Endodermal cell (in vitro differentiated cells): ENCODE measurements at regions not wholly inside any gene's neighbourhood (a gene's known extent, or its start where the extent isn't known, plus 50 kb on each side); places are given as distances from the start of the nearest gene placed in this dataset.

Source experiments
- DNase-seq: peaks from one replicate; pipeline ENCODE4 v3.0.0-alpha.2; 2017
- H3K27ac ChIP-seq: 2 replicates; pipeline ENCODE4 v1.5.1; 2013; ENCODE audit warnings: mild to moderate bottlenecking, low read depth, low read length, moderate library complexity
- H3K27me3 ChIP-seq: 2 replicates; pipeline ENCODE4 v1.6.1; 2013; ENCODE audit warnings: mild to moderate bottlenecking, low read length, moderate library complexity; ENCODE audit not compliant: insufficient read depth, control insufficient read depth, poor library complexity, severe bottlenecking
- H3K36me3 ChIP-seq: 2 replicates; pipeline ENCODE4 v1.7.0; 2013; ENCODE audit warnings: mild to moderate bottlenecking, low read length, moderate library complexity; ENCODE audit not compliant: control insufficient read depth, insufficient read depth
- H3K4me1 ChIP-seq: one replicate; pipeline ENCODE4 v1.7.0; 2013; ENCODE audit warnings: low read length; ENCODE audit not compliant: control insufficient read depth, insufficient read depth
- H3K4me3 ChIP-seq: 2 replicates; pipeline ENCODE4 v1.5.1; 2013; ENCODE audit warnings: mild to moderate bottlenecking, low read length, moderate library complexity
- H3K9ac ChIP-seq: 2 replicates; pipeline ENCODE4 v1.6.1; 2013; ENCODE audit warnings: mild to moderate bottlenecking, low read length, moderate library complexity; ENCODE audit not compliant: poor library complexity, severe bottlenecking; ENCODE audit errors: extremely low read depth
- H3K9me3 ChIP-seq: 2 replicates; pipeline ENCODE4 v1.6.1; 2013; ENCODE audit warnings: mild to moderate bottlenecking, low read length, moderate library complexity; ENCODE audit not compliant: control insufficient read depth
- H3K27ac Mint-ChIP-seq: 2 replicates; pipeline ENCODE4 v1.8.0; 2020; ENCODE audit warnings: mixed read lengths
- H3K27me3 Mint-ChIP-seq: 2 replicates; pipeline ENCODE4 v1.8.0; 2021; ENCODE audit warnings: mild to moderate bottlenecking, mixed read lengths; ENCODE audit not compliant: insufficient read depth
- H3K36me3 Mint-ChIP-seq: 2 replicates; pipeline ENCODE4 v1.8.0; 2020; ENCODE audit warnings: low read depth, mixed read lengths
- H3K4me1 Mint-ChIP-seq: 2 replicates; pipeline ENCODE4 v1.8.0; 2020; ENCODE audit warnings: mixed read lengths
- H3K4me3 Mint-ChIP-seq: 2 replicates; pipeline ENCODE4 v1.8.0; 2020; ENCODE audit warnings: mild to moderate bottlenecking, moderate library complexity, mixed read lengths
- H3K9me3 Mint-ChIP-seq: 2 replicates; pipeline ENCODE4 v1.8.0; 2020; ENCODE audit warnings: mild to moderate bottlenecking, mixed read lengths
- CTCF ChIP-seq: fragments of 200-600 bp; sonication (generic); conservative IDR thresholded peaks from 2 replicates; pipeline ENCODE4 v1.5.0; 2021; ENCODE audit warnings: antibody characterized with exemption, mild to moderate bottlenecking
- WGBS, 2 experiments: methylation state at CpG; one replicate each; pipeline versions ENCODE4 v1.1.5 to v1.1.7; 2013; ENCODE audit warnings: missing lambda C conversion rate in 2 of 2, mixed read lengths in 1 of 2; ENCODE audit not compliant: insufficient coverage in 1 of 2, insufficient read length in 1 of 2; 5-methylcytosine and 5-hydroxymethylcytosine counted together

DNA sequence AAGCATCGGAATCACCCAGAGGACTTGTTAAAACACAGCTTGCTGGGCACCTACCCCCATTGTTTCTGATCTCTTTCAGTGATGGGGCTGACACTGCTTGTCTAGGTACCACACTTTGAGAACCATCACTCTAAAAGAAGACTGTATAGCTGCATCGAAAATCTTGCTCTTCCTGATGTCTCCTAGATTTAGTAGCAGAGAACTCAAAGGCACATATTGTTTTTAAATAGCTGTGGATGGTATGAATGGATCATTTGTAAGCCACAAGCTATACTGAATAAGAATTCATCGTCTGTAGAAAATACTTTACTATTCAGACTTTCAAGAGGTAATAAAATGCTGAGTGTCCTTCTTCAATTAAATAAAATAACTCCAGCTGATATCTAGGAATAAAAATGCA, 405.4 kb downstream of the ANKRD50 start:
- Histone ChIP-seq H3K4me1 (no peaks in the 10 kb centered on the region), H3K36me3 (no peaks in the 10 kb centered on the region), H3K27ac (no peak overlapping the region), H3K9me3 (peaks cover 6% of the 10 kb centered on the region), H3K9ac (no peak overlapping the region), H3K27me3 (no peaks in the 10 kb centered on the region), H3K4me3 (no peak overlapping the region)
- 97% methylated on average over 2 of the region's 3 CpGs; no CpG with 5 or more reads in 1 of the 2 experiments for WGBS, 2 experiments
- Mint-ChIP-seq H3K9me3 (peaks cover 4% of the 10 kb centered on the region), H3K27me3 (no peaks in the 10 kb centered on the region), H3K27ac (no peak overlapping the region), H3K4me3 (no peak overlapping the region), H3K36me3 (no peaks in the 10 kb centered on the region), H3K4me1 (no peaks in the 10 kb centered on the region)
- no peak for DNase-seq
- TF ChIP-seq CTCF, result no peak

- Histone ChIP-seq H3K9ac (no peak overlapping the region), H3K4me3 (no peak overlapping the region), H3K4me1 (no peaks in the 10 kb centered on the region), H3K36me3 (no peaks in the 10 kb centered on the region), H3K27me3 (no peaks in the 10 kb centered on the region), H3K27ac (no peak overlapping the region), H3K9me3 (no peaks in the 10 kb centered on the region)
- DNase-seq, result no peak
- no peak overlapping the region for H3K4me3 Mint-ChIP-seq
- 94 to 100% methylated on average over 1 of the region's 1 CpG for WGBS, 2 experiments
- H3K27me3 Mint-ChIP-seq, result no peaks in the 10 kb centered on the region
- no peak for TF ChIP-seq CTCF
- no peaks in the 10 kb centered on the region for H3K36me3 Mint-ChIP-seq
- no peak overlapping the region for H3K27ac Mint-ChIP-seq
- H3K9me3 Mint-ChIP-seq, result no peaks in the 10 kb centered on the region
- peaks cover 11% of the 10 kb centered on the region for H3K4me1 Mint-ChIP-seq
Measured at GRCh38 chr4:124318292-124318691, 394.2 kb downstream of the ANKRD50 start.

DNA sequence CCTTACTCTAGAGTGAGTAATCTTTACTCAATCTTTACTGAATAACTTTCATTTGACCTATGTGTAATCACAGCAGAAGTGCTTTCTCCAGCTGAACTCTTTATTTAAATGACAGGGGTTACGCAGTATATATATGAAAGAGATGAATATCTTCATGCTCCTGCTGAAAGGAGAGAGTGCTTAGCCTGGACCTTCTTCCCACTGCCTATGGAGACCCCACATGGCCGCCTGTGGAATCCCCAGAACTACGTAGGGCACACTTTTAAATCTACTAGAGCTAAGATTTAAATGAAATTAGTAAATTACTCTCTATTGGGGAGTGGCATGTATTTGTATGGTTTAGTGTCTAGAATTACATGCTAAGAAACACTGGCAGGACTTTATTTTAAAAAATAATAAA, 391.2 kb downstream of the ANKRD50 start:
- no peaks in the 10 kb centered on the region for H3K27me3 Mint-ChIP-seq
- TF ChIP-seq CTCF, result peak; percentile 59

More for the DNA sequence above, 391.2 kb downstream of the ANKRD50 start:
- peak; percentile 50 for DNase-seq
- Mint-ChIP-seq H3K27ac (no peak overlapping the region), H3K9me3 (no peaks in the 10 kb centered on the region), H3K4me1 (peaks cover 11% of the 10 kb centered on the region), H3K4me3 (no peak overlapping the region), H3K36me3 (no peaks in the 10 kb centered on the region)
- 94% methylated on average over 1 of the region's 3 CpGs; no CpG with 5 or more reads in 1 of the 2 experiments for WGBS, 2 experiments
- H3K27me3 ChIP-seq, result no peaks in the 10 kb centered on the region
- no peaks in the 10 kb centered on the region for H3K36me3 ChIP-seq
- H3K27ac ChIP-seq, result no peak overlapping the region
- no peaks in the 10 kb centered on the region for H3K4me1 ChIP-seq
- H3K9me3 ChIP-seq, result no peaks in the 10 kb centered on the region
- no peak overlapping the region for H3K9ac ChIP-seq
- no peak overlapping the region for H3K4me3 ChIP-seq
